HFFc6 (cell line): ENCODE measurements at regions not wholly inside any gene's neighbourhood (a gene's known extent, or its start where the extent isn't known, plus 50 kb on each side); places are given as distances from the start of the nearest gene placed in this dataset.

Experiments
- DNase-seq: peaks from one replicate; pipeline ENCODE4 v3.0.0-alpha.2; 2018
- H3K27ac Mint-ChIP-seq: 2 replicates; pipeline ENCODE4 v1.8.0; 2020; ENCODE audit warnings: mild to moderate bottlenecking, mixed read lengths
- H3K27me3 Mint-ChIP-seq: 2 replicates; pipeline ENCODE4 v1.8.0; 2021; ENCODE audit warnings: mild to moderate bottlenecking, moderate library complexity, mixed read lengths; ENCODE audit not compliant: insufficient read depth
- H3K36me3 Mint-ChIP-seq: 2 replicates; pipeline ENCODE4 v1.8.0; 2021; ENCODE audit warnings: low read depth, mixed read lengths
- H3K4me1 Mint-ChIP-seq: 2 replicates; pipeline ENCODE4 v1.8.0; 2020; ENCODE audit warnings: low read depth, mixed read lengths
- H3K4me3 Mint-ChIP-seq: 2 replicates; pipeline ENCODE4 v1.8.0; 2020; ENCODE audit warnings: mild to moderate bottlenecking, moderate library complexity, mixed read lengths
- H3K9me3 Mint-ChIP-seq: 2 replicates; pipeline ENCODE4 v1.8.0; 2020; ENCODE audit warnings: mild to moderate bottlenecking, mixed read lengths
- TF ChIP-seq, protein P1 (sequence below): fragments of 200-600 bp; sonication (generic); IDR thresholded peaks from 2 replicates; pipeline ENCODE4 v1.5.0; 2021; ENCODE audit warnings: antibody characterized with exemption, mild to moderate bottlenecking

DNA sequence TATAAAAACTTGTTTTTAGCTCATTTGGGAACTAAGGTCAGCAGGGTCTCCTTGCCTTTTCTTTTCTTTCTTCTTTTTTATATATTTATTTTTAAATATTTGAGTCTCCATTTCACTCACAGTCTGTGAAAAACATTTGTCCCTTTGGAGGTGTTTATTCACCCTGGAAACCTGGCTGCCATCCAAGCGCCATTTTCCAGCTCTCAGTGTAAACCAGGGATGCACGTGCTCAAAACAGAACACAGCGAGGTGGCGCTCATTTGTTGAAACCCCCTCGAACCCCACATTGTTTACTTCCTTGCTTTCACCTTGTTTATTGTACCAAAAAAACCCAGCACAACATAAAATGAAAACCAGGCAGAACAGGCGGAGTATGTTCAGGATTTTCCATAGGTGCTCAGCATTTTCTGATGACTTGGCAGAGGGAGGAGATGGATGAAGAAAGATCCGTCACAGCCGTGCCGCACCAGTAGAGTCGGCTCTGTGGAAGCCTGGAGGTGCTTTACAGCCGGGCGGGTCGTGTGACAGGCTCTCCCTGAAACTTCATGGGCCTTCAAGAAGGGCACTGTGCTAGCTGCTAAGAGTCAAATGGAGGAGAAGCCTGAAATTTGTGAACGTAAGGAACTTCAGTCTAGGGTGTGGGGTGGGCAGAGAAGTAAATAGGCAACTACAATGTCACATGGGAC, 284.4 kb downstream of the FOXL1 start:
- H3K4me1 Mint-ChIP-seq = peaks cover 11% of the 10 kb centered on the region
- no peaks in the 10 kb centered on the region for H3K9me3 Mint-ChIP-seq
- H3K27me3 Mint-ChIP-seq = peaks cover 32% of the 10 kb centered on the region
- DNase-seq = no peak
- TF ChIP-seq, protein P1, sequence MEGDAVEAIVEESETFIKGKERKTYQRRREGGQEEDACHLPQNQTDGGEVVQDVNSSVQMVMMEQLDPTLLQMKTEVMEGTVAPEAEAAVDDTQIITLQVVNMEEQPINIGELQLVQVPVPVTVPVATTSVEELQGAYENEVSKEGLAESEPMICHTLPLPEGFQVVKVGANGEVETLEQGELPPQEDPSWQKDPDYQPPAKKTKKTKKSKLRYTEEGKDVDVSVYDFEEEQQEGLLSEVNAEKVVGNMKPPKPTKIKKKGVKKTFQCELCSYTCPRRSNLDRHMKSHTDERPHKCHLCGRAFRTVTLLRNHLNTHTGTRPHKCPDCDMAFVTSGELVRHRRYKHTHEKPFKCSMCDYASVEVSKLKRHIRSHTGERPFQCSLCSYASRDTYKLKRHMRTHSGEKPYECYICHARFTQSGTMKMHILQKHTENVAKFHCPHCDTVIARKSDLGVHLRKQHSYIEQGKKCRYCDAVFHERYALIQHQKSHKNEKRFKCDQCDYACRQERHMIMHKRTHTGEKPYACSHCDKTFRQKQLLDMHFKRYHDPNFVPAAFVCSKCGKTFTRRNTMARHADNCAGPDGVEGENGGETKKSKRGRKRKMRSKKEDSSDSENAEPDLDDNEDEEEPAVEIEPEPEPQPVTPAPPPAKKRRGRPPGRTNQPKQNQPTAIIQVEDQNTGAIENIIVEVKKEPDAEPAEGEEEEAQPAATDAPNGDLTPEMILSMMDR = no peak
- no peak overlapping the region for H3K4me3 Mint-ChIP-seq
- H3K27ac Mint-ChIP-seq = no peak overlapping the region
- H3K36me3 Mint-ChIP-seq = 0 out of 2 replicates have a peak, but pooled peaks cover 4% of the 10 kb centered on the region

DNA sequence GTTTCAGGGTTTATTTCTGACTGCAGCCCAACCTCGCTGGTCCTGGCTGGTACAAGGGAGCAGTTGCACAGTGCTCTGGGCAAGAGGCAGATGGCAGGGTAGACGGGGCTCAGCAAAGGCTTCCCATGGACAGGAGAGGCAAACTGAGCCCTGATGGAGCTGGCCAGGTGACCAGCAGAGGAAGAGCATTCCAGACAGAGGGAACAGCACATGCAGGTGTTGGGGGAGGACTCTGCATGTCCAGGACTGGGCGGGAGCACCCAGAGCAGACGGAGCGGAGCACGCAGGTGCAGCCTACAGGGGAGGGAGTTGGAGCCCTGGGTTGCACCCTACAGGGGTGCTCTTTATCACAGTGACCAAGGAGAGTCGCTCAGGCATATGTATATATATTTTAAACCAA, 285.3 kb downstream of the FOXL1 start:
- Mint-ChIP-seq H3K27ac (no peak overlapping the region), H3K36me3 (0 out of 2 replicates have a peak, but pooled peaks cover 4% of the 10 kb centered on the region), H3K9me3 (peaks cover 3% of the 10 kb centered on the region; the same call in 1 of the 2 replicates), H3K4me3 (no peak overlapping the region), H3K4me1 (peaks cover 15% of the 10 kb centered on the region), H3K27me3 (peaks cover 35% of the 10 kb centered on the region)
- no peak for DNase-seq
- TF ChIP-seq, protein P1 = no peak

DNA sequence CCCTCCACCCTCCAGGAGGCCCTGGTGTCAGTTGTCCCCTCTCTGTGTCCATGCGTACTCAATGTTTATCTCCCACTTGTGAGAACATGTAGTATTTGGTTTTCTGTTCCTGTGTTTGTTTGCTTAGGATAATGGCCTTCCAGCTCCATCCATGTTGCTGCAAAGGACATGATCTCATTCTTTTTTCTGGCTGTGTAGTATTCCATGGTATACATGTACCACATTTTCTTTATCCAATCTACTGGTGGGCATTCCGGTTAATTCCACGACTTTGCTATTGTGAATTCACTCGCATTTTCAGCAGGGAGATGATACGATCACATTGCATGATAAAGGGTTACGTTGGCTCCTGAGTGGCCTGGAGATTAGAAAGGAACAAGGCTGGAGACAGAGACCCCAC, 286.2 kb downstream of the FOXL1 start:
- peaks cover 17% of the 10 kb centered on the region for H3K4me1 Mint-ChIP-seq
- peaks cover 41% of the 10 kb centered on the region for H3K27me3 Mint-ChIP-seq
- no peak for DNase-seq
- 0 out of 2 replicates have a peak, but pooled peaks cover 4% of the 10 kb centered on the region for H3K36me3 Mint-ChIP-seq
- TF ChIP-seq, protein P1 = no peak
- H3K9me3 Mint-ChIP-seq = peaks cover 5% of the 10 kb centered on the region; the same call in 1 of the 2 replicates
- H3K27ac Mint-ChIP-seq = no peak overlapping the region
- no peak overlapping the region for H3K4me3 Mint-ChIP-seq

GRCh38 chr16:86865851-86866662, 287.7 kb downstream of the FOXL1 start:
- H3K36me3 Mint-ChIP-seq = peaks cover 6% of the 10 kb centered on the region
- DNase-seq = no peak
- H3K27me3 Mint-ChIP-seq = peaks cover 44% of the 10 kb centered on the region
- H3K9me3 Mint-ChIP-seq = peaks cover 13% of the 10 kb centered on the region
- peaks cover 17% of the 10 kb centered on the region for H3K4me1 Mint-ChIP-seq
- TF ChIP-seq, protein P1 = peak; percentile 32; the same call in 1 of the 2 replicates
- H3K4me3 Mint-ChIP-seq = peak overlapping the region; percentile 7; the same call in 1 of the 2 replicates
- H3K27ac Mint-ChIP-seq = 0 out of 2 replicates have a peak overlapping the region, but pooled peaks have one; percentile 8

DNA sequence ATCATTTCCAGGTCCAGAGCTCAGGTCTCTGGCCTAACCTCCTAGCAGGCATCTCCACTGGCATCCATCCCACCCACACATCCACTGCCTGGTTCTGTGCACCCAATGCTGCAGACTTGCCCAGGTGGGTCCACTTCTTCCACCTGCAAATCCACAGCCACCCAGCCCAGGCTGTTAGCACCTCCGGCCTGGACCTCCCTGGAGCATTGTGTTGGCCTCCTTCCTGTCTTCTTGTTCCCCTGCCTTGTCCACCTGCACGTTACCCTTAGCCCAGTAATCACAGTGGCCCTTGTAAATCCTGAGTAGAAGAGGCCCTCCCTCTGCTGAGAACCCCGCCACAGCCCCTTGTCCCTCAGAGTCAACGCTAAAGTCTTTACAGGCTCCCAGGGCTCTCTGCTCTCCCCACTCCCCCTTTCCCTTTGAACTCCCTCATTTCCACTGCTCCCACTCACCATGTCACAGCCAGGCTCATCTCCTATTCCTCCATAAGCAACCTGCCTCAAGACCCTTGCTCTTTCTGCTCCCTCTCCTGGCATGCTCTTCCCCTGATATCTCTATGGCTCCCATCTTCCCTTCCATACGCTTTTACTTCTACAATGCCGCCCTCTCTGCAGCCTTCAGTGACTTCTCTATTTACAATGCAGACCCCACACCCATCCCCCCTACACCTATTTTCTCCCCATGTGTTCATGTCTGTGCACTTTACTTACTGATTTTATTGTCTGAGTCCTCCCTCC, 288.8 kb downstream of the FOXL1 start:
- TF ChIP-seq, protein P1 = no peak
- Mint-ChIP-seq H3K4me3 (no peak overlapping the region), H3K36me3 (peaks cover 12% of the 10 kb centered on the region), H3K9me3 (peaks cover 21% of the 10 kb centered on the region), H3K27me3 (peaks cover 47% of the 10 kb centered on the region), H3K27ac (no peak overlapping the region), H3K4me1 (peaks cover 17% of the 10 kb centered on the region)
- no peak for DNase-seq
